ENCODE measurements at regions not wholly inside any gene's neighbourhood (a gene's known extent, or its start where the extent isn't known, plus 50 kb on each side); places are given as distances from the start of the nearest gene placed in this dataset.

GRCh38 chr13:73599232-73600128, 534.7 kb downstream of the KLF12 start:
- no peak for DNase-seq

DNA sequence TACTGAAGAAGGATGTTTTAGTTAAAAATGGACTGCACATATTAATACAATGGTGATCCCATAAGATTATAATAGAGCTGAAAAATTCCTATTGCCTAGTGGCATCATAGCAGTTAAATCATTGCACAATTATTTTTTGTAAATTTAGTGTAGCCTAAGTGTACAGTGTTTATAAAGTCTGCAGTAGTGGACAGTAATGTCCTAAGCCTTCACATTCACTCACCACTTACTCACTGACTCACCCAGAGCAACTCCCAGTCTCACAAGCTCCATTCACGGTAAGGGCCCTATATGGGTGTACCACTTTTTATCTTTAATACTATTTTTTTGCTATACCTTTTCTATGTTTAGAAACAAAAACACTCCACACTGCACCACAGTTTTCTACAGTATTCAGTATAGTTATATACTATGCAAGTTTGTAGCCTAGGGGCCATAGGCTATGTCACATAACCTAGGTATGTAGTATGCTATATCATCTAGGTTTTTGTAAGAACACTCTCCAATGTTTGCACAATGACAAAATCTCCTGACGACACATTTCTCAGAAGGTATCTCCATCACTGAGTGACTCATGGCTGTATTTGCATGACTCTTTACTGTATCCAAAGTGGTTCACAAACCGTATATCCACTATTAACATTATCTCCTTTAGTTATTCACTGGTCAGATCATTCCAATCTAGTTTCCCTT, 536.0 kb downstream of the KLF12 start:
- no peak for DNase-seq

DNA sequence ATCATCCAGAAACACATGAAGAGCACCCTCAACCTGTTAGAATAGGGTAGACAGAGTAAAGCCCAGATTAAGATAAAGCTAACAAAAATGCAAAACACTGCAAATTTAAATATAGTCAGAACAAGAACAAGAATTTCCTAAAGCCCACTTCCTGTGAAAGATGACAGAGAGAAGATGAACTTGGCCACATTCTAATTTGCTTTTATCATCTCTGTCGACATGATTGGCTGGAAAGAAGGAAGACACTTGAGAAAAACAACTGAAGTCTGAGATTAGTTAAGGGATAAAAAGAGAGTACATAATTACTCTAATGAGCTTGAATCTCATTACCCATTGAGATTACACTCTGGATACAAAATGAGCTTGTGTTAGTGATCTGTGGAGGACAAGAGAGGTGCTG, 537.6 kb downstream of the KLF5 start:
- DNase-seq = no peak

- no peak for DNase-seq
These were observed 534.5 kb downstream of the KLF5 start for GRCh38 chr13:73593199-73593765.

DNA sequence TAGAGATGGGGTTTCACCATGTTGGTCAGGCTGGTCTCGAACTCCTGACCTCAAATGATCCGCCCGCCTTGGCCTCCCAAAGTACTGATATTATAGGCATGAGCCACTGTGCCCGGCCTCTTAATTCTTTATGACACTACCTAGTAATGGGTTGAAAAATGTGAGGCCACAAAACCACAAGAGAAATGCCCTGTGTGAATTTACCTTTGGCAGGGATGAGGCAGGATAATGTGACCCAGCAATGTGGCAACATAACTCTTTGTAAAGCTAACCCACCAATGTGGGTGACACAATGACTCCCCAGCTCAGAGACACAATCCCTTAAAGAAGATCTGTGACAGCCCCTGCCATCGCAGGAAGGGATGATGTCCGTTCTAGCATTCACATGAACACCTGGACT, 533.1 kb downstream of the KLF5 start:
- no peak for DNase-seq

DNA sequence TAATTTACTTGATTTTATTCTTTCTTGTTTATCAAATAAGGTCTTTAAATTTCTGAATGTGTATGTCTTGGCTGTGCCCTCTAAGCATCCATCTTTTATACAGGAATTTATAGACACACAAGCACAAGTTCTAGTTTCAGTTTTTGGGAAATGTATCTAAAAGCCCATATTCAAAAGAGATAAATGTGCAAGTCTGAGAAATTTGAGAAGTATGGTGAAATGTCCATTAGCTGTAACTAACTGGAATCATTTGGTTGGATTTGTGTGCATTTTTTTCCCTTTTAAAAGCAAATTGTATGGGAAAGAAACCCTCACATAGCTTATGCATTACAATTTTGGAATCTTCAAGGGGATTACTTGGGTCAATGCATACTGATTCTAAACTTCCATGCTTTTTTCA, 532.0 kb downstream of the KLF5 start:
- no peak for DNase-seq

- DNase-seq = no peak
These were observed 526.4 kb downstream of the KLF5 start for GRCh38 chr13:73585236-73585635.

- DNase-seq = no peak
These were observed 524.5 kb downstream of the KLF5 start for GRCh38 chr13:73583331-73583730.

- DNase-seq = no peak
These were observed 521.9 kb downstream of the KLF5 start for GRCh38 chr13:73580513-73581267.

DNA sequence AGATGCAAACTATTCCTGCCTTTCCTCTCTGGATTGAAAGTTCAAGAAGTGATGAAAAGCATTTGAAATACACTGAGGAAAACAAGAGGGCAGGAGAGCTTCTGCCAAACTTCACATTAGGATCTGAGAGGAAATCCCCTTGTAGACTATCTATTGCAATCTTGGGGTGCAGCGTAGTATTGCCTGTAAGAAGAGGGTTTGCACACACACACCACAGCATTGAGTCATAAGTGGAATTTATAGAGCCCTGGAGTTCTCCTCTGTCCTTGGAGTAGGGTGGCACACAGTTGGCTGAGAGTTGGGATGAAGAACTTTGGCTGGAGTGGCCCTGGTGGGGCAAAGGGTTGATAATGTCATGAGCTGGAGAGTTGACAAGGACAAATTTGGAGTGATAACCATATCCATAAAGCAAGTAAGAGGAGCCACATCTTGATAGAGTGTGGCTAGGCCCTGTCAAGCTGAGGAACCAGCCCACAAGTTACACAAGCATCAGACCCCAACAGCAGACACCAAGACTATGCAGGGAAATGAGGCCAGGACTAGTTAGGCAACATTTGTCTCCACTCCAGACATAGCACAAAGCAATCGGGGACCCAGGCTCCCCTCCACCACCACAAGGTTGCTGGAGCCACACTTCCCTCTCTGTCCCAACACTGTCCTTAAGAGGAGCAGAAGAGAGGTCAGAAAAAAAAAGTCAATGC, 520.9 kb downstream of the KLF5 start:
- no peak for DNase-seq

- no peak for DNase-seq
These were observed 519.6 kb downstream of the KLF5 start for GRCh38 chr13:73578251-73578875.

- no peak for DNase-seq
These were observed 517.5 kb downstream of the KLF5 start for GRCh38 chr13:73576291-73576690.

- no peak for DNase-seq
These were observed 514.0 kb downstream of the KLF5 start for GRCh38 chr13:73572824-73573223.

DNA sequence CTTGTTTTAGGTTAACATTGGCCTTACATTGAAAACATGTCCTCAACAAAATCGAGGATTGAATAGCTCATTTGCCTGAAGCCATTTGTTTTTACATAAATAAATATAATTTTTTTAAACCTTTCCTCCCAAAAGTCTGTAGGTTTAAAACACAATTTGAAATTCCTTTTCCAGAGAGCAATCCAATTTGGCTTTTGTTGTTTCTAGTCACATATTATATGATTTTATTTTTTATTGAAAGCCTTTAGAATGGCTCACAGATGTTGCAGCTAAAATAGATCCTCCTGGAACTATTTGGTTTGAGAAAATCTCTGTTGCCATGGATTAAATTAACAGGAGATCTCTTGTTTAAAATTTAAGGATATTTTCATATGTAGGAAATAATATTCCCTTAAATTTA, 512.6 kb downstream of the KLF5 start:
- DNase-seq = no peak

- no peak for DNase-seq
These were observed 498.1 kb downstream of the KLF5 start for GRCh38 chr13:73556902-73557301.

- no peak for DNase-seq
These were observed 497.3 kb downstream of the KLF5 start for GRCh38 chr13:73556128-73556527.

DNA sequence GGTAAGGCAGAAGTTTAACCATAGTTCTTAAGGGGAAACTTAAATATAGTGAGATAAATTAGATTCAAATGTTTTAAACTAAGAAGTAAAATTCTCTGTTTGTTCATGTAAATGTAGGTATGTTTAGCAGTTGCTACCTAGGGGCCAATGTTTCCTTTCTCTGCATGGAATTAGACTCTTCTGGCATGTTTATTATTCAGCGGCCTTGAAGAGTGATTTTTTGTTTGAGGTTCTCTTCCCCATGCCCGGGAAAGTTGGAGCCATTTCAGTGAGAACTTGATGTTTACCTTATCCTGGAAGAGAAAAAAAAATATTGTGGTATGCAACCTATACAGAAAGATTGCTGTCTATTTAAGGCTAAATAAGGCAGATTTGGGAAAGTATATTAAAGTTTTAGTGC, 492.9 kb downstream of the KLF5 start:
- no peak for DNase-seq

DNA sequence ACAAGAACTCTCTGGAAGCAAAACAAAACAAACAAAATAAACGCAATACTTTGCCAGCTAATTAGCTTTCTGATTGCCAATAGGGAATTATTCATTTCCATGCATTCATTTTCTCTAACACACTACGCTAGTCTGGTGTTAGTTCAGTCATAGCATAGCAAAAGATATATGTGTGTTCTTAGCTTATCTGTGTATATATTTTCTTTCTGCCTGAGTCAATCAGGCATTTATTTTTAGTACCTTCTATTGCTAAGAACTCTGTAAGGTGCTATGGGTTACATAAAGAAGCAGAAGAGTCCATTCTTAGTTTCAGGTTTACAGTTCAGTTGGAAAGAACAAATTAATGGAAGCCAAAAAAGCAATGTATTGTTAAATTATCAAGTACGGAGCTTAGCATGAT, 490.9 kb downstream of the KLF5 start:
- no peak for DNase-seq

DNA sequence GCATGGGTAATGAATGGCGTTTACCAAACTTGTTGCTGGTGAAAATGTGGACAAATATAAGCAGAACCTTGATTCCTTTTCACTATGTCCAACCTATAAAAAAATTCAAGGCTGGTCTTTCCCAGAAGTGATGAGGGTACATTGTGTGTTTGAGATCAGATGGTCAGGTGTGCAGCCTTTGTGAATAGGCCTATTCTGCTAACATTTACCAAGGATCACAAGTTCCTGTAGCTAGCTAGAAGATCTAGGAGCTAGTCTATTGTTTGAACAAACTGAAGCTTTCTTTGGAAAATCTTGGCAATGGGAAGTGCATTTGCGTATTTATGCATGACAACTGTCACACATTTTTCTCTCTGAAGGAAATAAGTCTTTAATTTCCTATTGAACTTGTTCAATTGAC, 489.6 kb downstream of the KLF5 start:
- no peak for DNase-seq

- no peak for DNase-seq
These were observed 488.4 kb downstream of the KLF5 start for GRCh38 chr13:73547239-73547638.

DNA sequence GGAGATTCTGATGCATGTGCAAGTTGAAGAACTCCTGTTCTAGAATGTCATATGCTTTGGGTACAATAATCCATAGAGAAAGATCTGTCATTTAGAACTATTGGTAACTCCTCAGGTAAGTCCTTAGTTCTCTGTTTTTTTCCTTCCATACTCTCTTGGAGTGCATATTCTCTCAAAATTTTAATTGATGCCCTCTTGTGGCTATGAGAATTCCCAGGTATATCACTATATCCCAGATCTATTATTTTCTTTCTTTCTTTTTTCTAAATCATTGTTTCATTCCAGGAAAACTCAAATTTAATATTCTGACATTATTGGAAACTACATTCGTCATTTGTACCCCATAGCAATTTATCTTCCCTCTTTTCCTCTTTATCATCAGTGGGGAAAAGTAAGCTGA, 485.4 kb downstream of the KLF5 start:
- DNase-seq = no peak

- no peak for DNase-seq
These were observed 483.6 kb downstream of the KLF5 start for GRCh38 chr13:73542446-73542845.
